ENCODE measurements at regions not wholly inside any gene's neighbourhood (a gene's known extent, or its start where the extent isn't known, plus 50 kb on each side); places are given as distances from the start of the nearest gene placed in this dataset.

GRCh38 chr18:42281124-42281523 lies 326.1 kb downstream of the PIK3C3 start:
- Histone ChIP-seq H3K27ac (no peak overlapping the region), H3K4me3 (no peak overlapping the region), H3K4me1 (no peaks in the 10 kb centered on the region)

DNA sequence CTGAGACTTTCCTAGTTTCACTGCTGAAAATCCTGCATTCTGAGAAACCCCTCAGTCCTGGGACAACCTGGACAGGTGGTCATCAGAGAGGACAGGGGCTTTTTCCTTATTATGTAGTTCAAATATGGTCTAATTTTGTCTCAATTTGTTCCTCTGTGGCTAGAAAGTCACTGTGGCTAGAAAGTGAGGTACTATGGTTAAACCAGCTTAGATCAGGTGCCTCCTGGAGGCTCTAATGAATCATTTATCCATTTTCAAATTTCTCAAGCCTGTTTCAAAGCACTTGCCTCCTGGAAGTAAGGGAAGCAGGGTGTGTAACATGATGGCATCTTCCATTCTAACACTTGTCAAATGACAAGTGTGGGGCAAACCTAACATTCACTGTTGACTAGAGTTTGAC lies 326.8 kb downstream of the PIK3C3 start:
- TF ChIP-seq Cebpa-rat (IDR thresholded peaks at IDR 0.05) = no peak
- Histone ChIP-seq H3K9me3 (no peaks in the 10 kb centered on the region), H3K4me2 (no peak overlapping the region), H3K4me1 (no peaks in the 10 kb centered on the region), H4K20me1 (no peaks in the 10 kb centered on the region), H3K9ac (no peak overlapping the region), H3K27me3 (no peaks in the 10 kb centered on the region), H3K36me3 (no peaks in the 10 kb centered on the region), H3K27ac (no peak overlapping the region), H3K4me3 (no peak overlapping the region)

More at GRCh38 chr18:42281124-42281523, 326.1 kb downstream of the PIK3C3 start:
- Histone ChIP-seq H3K9me3 (no peaks in the 10 kb centered on the region), H4K20me1 (no peaks in the 10 kb centered on the region), H3K27me3 (no peaks in the 10 kb centered on the region), H3K9ac (no peak overlapping the region), H3K36me3 (no peaks in the 10 kb centered on the region), H3K4me2 (no peak overlapping the region)
- no peak for TF ChIP-seq Cebpa-rat (IDR thresholded peaks at IDR 0.05)

DNA sequence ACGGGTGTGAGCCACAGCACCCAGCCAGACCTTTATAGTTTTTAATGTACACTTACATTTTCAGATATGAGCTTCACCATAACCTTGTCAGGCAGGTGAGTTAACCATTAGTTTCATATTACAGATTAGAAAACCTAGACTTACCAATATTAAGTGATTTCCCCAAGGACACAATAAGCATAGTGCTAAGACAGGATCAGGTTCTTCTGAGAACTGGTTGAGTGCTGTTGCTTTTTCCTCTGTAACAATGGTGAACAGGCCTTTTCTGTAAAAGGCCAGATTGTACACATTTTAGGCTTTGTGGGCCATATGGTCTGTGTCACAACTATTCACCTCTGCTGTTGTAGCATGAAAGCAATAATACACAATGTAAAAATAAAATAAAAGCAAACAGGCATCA lies 332.0 kb downstream of the PIK3C3 start:
- Histone ChIP-seq H3K9me3 (no peaks in the 10 kb centered on the region), H3K4me2 (no peak overlapping the region), H3K4me1 (no peaks in the 10 kb centered on the region), H3K4me3 (no peak overlapping the region), H4K20me1 (no peaks in the 10 kb centered on the region), H3K27ac (no peak overlapping the region), H3K36me3 (no peaks in the 10 kb centered on the region), H3K27me3 (no peaks in the 10 kb centered on the region), H3K9ac (no peak overlapping the region)
- TF ChIP-seq Cebpa-rat (IDR thresholded peaks at IDR 0.05) = no peak

GRCh38 chr18:42288129-42288528 lies 333.1 kb downstream of the PIK3C3 start:
- Histone ChIP-seq H3K36me3 (no peaks in the 10 kb centered on the region), H3K4me3 (no peak overlapping the region), H3K4me1 (no peaks in the 10 kb centered on the region), H3K4me2 (no peak overlapping the region), H3K9me3 (no peaks in the 10 kb centered on the region), H3K9ac (no peak overlapping the region), H4K20me1 (no peaks in the 10 kb centered on the region), H3K27me3 (no peaks in the 10 kb centered on the region), H3K27ac (no peak overlapping the region)
- TF ChIP-seq Cebpa-rat (IDR thresholded peaks at IDR 0.05) = no peak

DNA sequence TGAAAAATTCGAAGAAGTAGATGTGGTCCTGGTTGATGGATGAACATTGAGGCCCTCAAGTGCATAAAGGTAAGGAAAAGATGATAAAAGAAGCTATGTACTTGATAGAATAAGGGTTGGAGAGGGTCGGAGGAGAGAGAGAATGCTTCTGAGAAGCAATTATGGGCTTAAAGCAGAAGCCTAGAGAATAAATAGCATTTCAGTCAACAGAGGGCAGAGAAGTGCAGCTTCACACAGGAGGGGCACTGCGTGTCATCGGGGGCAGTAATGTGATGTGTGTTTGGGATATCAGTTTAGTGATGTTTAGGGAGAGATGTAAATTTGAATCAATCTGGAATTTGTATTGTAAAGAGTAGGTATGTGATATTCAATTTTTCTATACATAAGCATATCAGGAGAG lies 334.5 kb downstream of the PIK3C3 start:
- Histone ChIP-seq H3K4me1 (no peaks in the 10 kb centered on the region), H3K9ac (no peak overlapping the region), H3K4me2 (no peak overlapping the region), H4K20me1 (no peaks in the 10 kb centered on the region), H3K9me3 (no peaks in the 10 kb centered on the region), H3K27me3 (no peaks in the 10 kb centered on the region), H3K27ac (no peak overlapping the region), H3K36me3 (no peaks in the 10 kb centered on the region), H3K4me3 (no peak overlapping the region)
- TF ChIP-seq Cebpa-rat (IDR thresholded peaks at IDR 0.05) = no peak

DNA sequence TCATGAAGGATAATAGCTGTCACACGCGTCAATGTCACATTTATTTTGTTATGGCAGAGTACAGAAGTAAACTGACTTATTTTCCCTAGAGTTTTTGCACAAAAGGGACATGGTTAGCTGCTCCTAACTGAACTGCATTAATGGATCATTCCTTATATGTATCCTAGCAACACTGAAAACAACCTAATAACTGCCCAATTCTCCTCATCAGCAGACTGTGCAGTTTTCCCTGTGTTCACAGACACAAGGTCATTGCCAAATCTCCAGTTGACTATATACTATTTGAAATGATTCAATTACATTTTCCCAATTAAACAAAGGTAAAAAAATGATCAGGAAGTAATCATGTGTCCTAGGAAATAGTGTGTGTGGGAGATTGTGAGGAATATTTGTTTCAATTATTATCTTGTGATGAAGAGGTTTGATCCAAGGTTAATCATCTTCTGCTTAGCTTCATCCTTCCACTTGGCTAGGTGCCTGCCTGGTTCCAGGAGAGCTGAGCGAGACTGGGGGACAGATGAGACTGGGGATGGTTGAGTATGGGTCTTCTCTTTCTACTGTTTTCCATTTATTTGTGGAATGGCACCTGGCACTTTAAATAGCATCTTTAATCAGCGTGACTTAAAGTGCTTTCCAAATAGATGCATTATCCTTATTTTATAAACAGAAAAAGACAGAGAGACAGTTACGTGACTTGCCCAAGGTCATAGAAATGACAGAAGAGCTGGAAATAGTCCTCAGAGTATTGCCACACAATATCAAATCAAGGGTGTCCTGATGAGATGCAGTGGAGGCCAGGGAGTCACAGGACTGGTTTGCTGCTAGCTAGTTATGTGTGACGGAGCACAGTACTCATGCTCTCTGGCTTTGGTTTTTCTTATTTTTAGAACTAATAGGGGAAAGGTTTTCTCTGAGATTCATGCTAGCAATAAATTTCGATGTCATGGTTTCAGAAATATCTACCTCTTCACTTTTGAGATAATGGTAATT lies 335.6 kb downstream of the PIK3C3 start:
- TF ChIP-seq Cebpa-rat (IDR thresholded peaks at IDR 0.05) = no peak
- Histone ChIP-seq H3K27me3 (no peaks in the 10 kb centered on the region), H3K9ac (no peak overlapping the region), H3K4me3 (no peak overlapping the region), H3K4me1 (no peaks in the 10 kb centered on the region), H3K4me2 (no peak overlapping the region), H4K20me1 (no peaks in the 10 kb centered on the region), H3K36me3 (no peaks in the 10 kb centered on the region), H3K9me3 (no peaks in the 10 kb centered on the region), H3K27ac (no peak overlapping the region)

DNA sequence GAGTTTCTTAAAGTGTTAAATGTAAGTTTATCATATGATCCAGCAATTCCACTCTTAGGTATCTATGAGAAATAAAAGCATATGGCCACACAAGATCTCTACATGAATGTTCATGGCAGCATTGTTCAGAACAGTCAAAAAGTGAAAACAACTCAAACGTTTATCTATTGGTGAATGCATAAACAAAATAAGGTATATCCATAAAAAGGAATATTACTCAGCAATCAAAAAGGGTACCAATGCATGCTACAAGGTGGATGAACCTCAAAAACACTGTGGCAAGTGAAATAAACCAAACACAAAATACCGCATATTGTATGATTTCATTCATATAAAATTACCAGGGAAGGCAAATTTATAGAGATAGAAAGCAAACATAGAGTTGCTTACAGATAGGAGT lies 337.6 kb downstream of the PIK3C3 start:
- no peaks in the 10 kb centered on the region for H3K36me3 ChIP-seq
- no peak overlapping the region for H3K4me2 ChIP-seq
- no peak overlapping the region for H3K9ac ChIP-seq
- H4K20me1 ChIP-seq = no peaks in the 10 kb centered on the region
- TF ChIP-seq Cebpa-rat (IDR thresholded peaks at IDR 0.05) = no peak
- H3K27me3 ChIP-seq = no peaks in the 10 kb centered on the region
- no peaks in the 10 kb centered on the region for H3K9me3 ChIP-seq
- no peak overlapping the region for H3K27ac ChIP-seq
- no peak overlapping the region for H3K4me3 ChIP-seq
- no peaks in the 10 kb centered on the region for H3K4me1 ChIP-seq

- Histone ChIP-seq H3K4me1 (no peaks in the 10 kb centered on the region), H3K9me3 (no peaks in the 10 kb centered on the region), H4K20me1 (no peaks in the 10 kb centered on the region), H3K4me2 (no peak overlapping the region), H3K36me3 (no peaks in the 10 kb centered on the region), H3K27ac (no peak overlapping the region), H3K9ac (no peak overlapping the region), H3K27me3 (no peaks in the 10 kb centered on the region), H3K4me3 (no peak overlapping the region)
- TF ChIP-seq Cebpa-rat (IDR thresholded peaks at IDR 0.05) = no peak
These were observed 341.2 kb downstream of the PIK3C3 start for GRCh38 chr18:42296192-42296591.

DNA sequence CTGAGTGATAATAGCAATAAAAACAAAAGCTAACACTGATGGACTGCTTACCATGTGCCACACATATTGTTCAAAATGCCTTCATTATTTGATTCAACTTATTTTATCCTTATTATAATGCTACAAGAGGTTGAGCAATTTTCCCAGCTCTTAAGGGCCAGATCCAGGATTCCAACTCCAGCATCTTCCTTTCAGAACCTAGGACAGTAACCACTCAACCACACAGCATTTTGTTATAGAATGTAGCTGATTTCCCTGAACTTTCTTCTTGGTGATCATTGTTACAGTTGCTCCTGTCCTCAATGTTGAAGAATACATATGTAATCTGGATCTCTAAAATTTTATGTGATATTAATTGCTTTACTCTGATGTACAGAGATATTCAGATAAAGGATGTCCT lies 341.7 kb downstream of the PIK3C3 start:
- H3K4me2 ChIP-seq = no peak overlapping the region
- no peaks in the 10 kb centered on the region for H3K27me3 ChIP-seq
- H3K4me1 ChIP-seq = no peaks in the 10 kb centered on the region
- no peak overlapping the region for H3K9ac ChIP-seq
- no peak overlapping the region for H3K27ac ChIP-seq
- no peaks in the 10 kb centered on the region for H3K9me3 ChIP-seq
- TF ChIP-seq Cebpa-rat (IDR thresholded peaks at IDR 0.05) = no peak
- no peak overlapping the region for H3K4me3 ChIP-seq
- H3K36me3 ChIP-seq = no peaks in the 10 kb centered on the region
- H4K20me1 ChIP-seq = no peaks in the 10 kb centered on the region

- TF ChIP-seq Cebpa-rat (IDR thresholded peaks at IDR 0.05) = no peak
- Histone ChIP-seq H3K4me3 (no peak overlapping the region), H3K27ac (no peak overlapping the region), H3K27me3 (no peaks in the 10 kb centered on the region), H3K9ac (no peak overlapping the region), H3K4me1 (no peaks in the 10 kb centered on the region), H3K4me2 (no peak overlapping the region), H3K36me3 (no peaks in the 10 kb centered on the region), H4K20me1 (no peaks in the 10 kb centered on the region), H3K9me3 (no peaks in the 10 kb centered on the region)
These were observed 344.0 kb downstream of the PIK3C3 start for GRCh38 chr18:42298759-42299675.
